ENCODE measurements at regions not wholly inside any gene's neighbourhood (a gene's known extent, or its start where the extent isn't known, plus 50 kb on each side); places are given as distances from the start of the nearest gene placed in this dataset.

- Histone ChIP-seq H2BK120ac (ENCODE audit: low read depth, low read length) (no peak overlapping the region), H2BK15ac (ENCODE audit: low read depth, poor library complexity, severe bottlenecking) (no peak overlapping the region), H3K9me3 (ENCODE audit: control insufficient read depth, low read length) (no peaks in the 10 kb centered on the region), H4K91ac (ENCODE audit: low read length) (no peak overlapping the region), H3K18ac (ENCODE audit: low read depth in 1 of 2, low read length in 2 of 2) (no peak overlapping the region), H3K36me3 (ENCODE audit: control insufficient read depth in 1 of 2, insufficient read depth in 2 of 2, low read depth in 1 of 2, low read length in 2 of 2) (no peaks in the 10 kb centered on the region), H3K4me1 (ENCODE audit: control insufficient read depth, insufficient read depth, low read depth, low read length) (peaks cover 2% of the 10 kb centered on the region), H2AFZ (ENCODE audit: low read depth, low read length) (no peak overlapping the region), H2BK12ac (ENCODE audit: low read length in 2 of 2) (no peak overlapping the region), H3K27ac (ENCODE audit: low read length, poor library complexity, severe bottlenecking) (no peak overlapping the region), H2BK5ac (ENCODE audit: low read depth, low read length, poor library complexity, severe bottlenecking) (no peak overlapping the region), H3K4me2 (ENCODE audit: low read length, poor library complexity, severe bottlenecking) (no peak overlapping the region), H3K27me3 (ENCODE audit: control insufficient read depth in 1 of 2, insufficient read depth in 1 of 2, low read length in 2 of 2) (peaks cover 9 to 26% of the 10 kb centered on the region in 2 experiments), H3K79me1 (replicated peaks; ENCODE audit: low read length, poor library complexity, severe bottlenecking) (no peaks in the 10 kb centered on the region), H3K9ac (ENCODE audit: low read length) (no peak overlapping the region), H2AK5ac (ENCODE audit: low read length, severe bottlenecking) (no peak overlapping the region), H4K8ac (ENCODE audit: low read length) (no peak overlapping the region), H3K14ac (ENCODE audit: low read length in 2 of 2) (no peak overlapping the region), H3K4ac (ENCODE audit: low read depth in 1 of 2, low read length in 2 of 2) (no peak overlapping the region), H3K4me3 (ENCODE audit: insufficient read depth in 1 of 2, low read depth in 1 of 2, low read length in 2 of 2) (no peak overlapping the region), H3K23ac (ENCODE audit: low read length in 2 of 2) (no peak overlapping the region)
- 79% methylated on average over 3 of the region's 3 CpGs for WGBS
- DNase-seq: no peak
Measured at GRCh38 chr2:198308368-198308767, 504.0 kb downstream of the PLCL1 start.

DNA sequence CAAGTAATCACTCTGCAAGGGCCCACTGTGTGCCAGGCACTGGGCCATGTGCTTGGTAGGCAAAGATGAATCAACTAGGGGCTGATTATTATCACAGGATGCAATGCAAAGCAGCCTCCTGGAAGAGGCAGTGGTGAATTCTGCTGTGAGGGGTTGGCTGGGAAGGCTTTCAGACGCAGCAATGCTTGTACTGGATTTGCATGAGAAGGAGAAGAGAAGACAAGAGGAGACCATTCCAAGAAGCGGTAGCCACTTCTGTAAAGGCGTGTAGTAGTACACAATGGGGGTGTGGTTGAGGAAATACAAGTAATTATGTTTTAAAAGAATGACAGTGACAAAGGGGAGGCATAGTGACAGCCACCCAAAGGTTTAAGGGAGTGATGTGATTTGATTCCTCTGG is 502.7 kb downstream of the PLCL1 start:
- peak overlapping the region in 1 of 2 experiments; percentile 16 for H2BK12ac ChIP-seq (ENCODE audit: low read length in 2 of 2)
- no peak overlapping the region for H3K14ac ChIP-seq (ENCODE audit: low read length in 2 of 2)
- no peak overlapping the region for H2BK15ac ChIP-seq (ENCODE audit: low read depth, poor library complexity, severe bottlenecking)
- no peak overlapping the region for H4K91ac ChIP-seq (ENCODE audit: low read length)
- peak overlapping the region in 1 of 2 experiments; percentile 52 for H3K23ac ChIP-seq (ENCODE audit: low read length in 2 of 2)
- no peak overlapping the region for H3K27ac ChIP-seq (ENCODE audit: low read length, poor library complexity, severe bottlenecking)
- no peak overlapping the region for H3K4ac ChIP-seq (ENCODE audit: low read depth in 1 of 2, low read length in 2 of 2)
- no peaks in the 10 kb centered on the region for H3K9me3 ChIP-seq (ENCODE audit: control insufficient read depth, low read length)
- H3K4me3 ChIP-seq (ENCODE audit: insufficient read depth in 1 of 2, low read depth in 1 of 2, low read length in 2 of 2): peak overlapping the region in 1 of 2 experiments; percentile 17
- peaks cover 5 to 18% of the 10 kb centered on the region in 2 experiments for H3K27me3 ChIP-seq (ENCODE audit: control insufficient read depth in 1 of 2, insufficient read depth in 1 of 2, low read length in 2 of 2)
- no peak overlapping the region for H4K8ac ChIP-seq (ENCODE audit: low read length)
- no peak for DNase-seq
- H3K18ac ChIP-seq (ENCODE audit: low read depth in 1 of 2, low read length in 2 of 2): no peak overlapping the region
- H3K36me3 ChIP-seq (ENCODE audit: control insufficient read depth in 1 of 2, insufficient read depth in 2 of 2, low read depth in 1 of 2, low read length in 2 of 2): no peaks in the 10 kb centered on the region
- peaks cover 2% of the 10 kb centered on the region for H3K4me1 ChIP-seq (ENCODE audit: control insufficient read depth, insufficient read depth, low read depth, low read length)
- no peak overlapping the region for H3K4me2 ChIP-seq (ENCODE audit: low read length, poor library complexity, severe bottlenecking)
- H2AFZ ChIP-seq (ENCODE audit: low read depth, low read length): no peak overlapping the region
- no peak overlapping the region for H2AK5ac ChIP-seq (ENCODE audit: low read length, severe bottlenecking)
- no peaks in the 10 kb centered on the region for H3K79me1 ChIP-seq (replicated peaks; ENCODE audit: low read length, poor library complexity, severe bottlenecking)
- 82% methylated on average over 3 of the region's 3 CpGs for WGBS
- no peak overlapping the region for H3K9ac ChIP-seq (ENCODE audit: low read length)
- no peak overlapping the region for H2BK120ac ChIP-seq (ENCODE audit: low read depth, low read length)
- no peak overlapping the region for H2BK5ac ChIP-seq (ENCODE audit: low read depth, low read length, poor library complexity, severe bottlenecking)

- Histone ChIP-seq H3K4ac (ENCODE audit: low read depth in 1 of 2, low read length in 2 of 2) (no peak overlapping the region), H4K8ac (ENCODE audit: low read length) (no peak overlapping the region), H3K4me1 (ENCODE audit: control insufficient read depth, insufficient read depth, low read depth, low read length) (peaks cover 2% of the 10 kb centered on the region), H3K23ac (ENCODE audit: low read length in 2 of 2) (no peak overlapping the region), H2BK12ac (ENCODE audit: low read length in 2 of 2) (no peak overlapping the region), H2BK120ac (ENCODE audit: low read depth, low read length) (no peak overlapping the region), H4K91ac (ENCODE audit: low read length) (no peak overlapping the region), H3K4me3 (ENCODE audit: insufficient read depth in 1 of 2, low read depth in 1 of 2, low read length in 2 of 2) (no peak overlapping the region), H3K4me2 (ENCODE audit: low read length, poor library complexity, severe bottlenecking) (no peak overlapping the region), H2AFZ (ENCODE audit: low read depth, low read length) (no peak overlapping the region), H3K36me3 (ENCODE audit: control insufficient read depth in 1 of 2, insufficient read depth in 2 of 2, low read depth in 1 of 2, low read length in 2 of 2) (no peaks in the 10 kb centered on the region), H3K27ac (ENCODE audit: low read length, poor library complexity, severe bottlenecking) (no peak overlapping the region), H2AK5ac (ENCODE audit: low read length, severe bottlenecking) (no peak overlapping the region), H3K14ac (ENCODE audit: low read length in 2 of 2) (no peak overlapping the region), H3K27me3 (ENCODE audit: control insufficient read depth in 1 of 2, insufficient read depth in 1 of 2, low read length in 2 of 2) (peaks cover 5 to 15% of the 10 kb centered on the region in 2 experiments), H3K9me3 (ENCODE audit: control insufficient read depth, low read length) (no peaks in the 10 kb centered on the region), H3K79me1 (replicated peaks; ENCODE audit: low read length, poor library complexity, severe bottlenecking) (no peaks in the 10 kb centered on the region), H3K9ac (ENCODE audit: low read length) (no peak overlapping the region), H2BK15ac (ENCODE audit: low read depth, poor library complexity, severe bottlenecking) (no peak overlapping the region), H2BK5ac (ENCODE audit: low read depth, low read length, poor library complexity, severe bottlenecking) (no peak overlapping the region), H3K18ac (ENCODE audit: low read depth in 1 of 2, low read length in 2 of 2) (no peak overlapping the region)
- no peak for DNase-seq
- WGBS: 61% methylated on average over 3 of the region's 4 CpGs
Measured at GRCh38 chr2:198304859-198305258, 500.5 kb downstream of the PLCL1 start.

GRCh38 chr2:198297350-198297749 is 493.0 kb downstream of the PLCL1 start:
- Histone ChIP-seq H3K9me3 (ENCODE audit: control insufficient read depth, low read length) (no peaks in the 10 kb centered on the region), H3K9ac (ENCODE audit: low read length) (no peak overlapping the region), H3K14ac (ENCODE audit: low read length in 2 of 2) (no peak overlapping the region), H3K27me3 (ENCODE audit: control insufficient read depth in 1 of 2, insufficient read depth in 1 of 2, low read length in 2 of 2) (no peaks in the 10 kb centered on the region), H3K4me2 (ENCODE audit: low read length, poor library complexity, severe bottlenecking) (no peak overlapping the region), H2AK5ac (ENCODE audit: low read length, severe bottlenecking) (no peak overlapping the region), H3K79me1 (replicated peaks; ENCODE audit: low read length, poor library complexity, severe bottlenecking) (no peaks in the 10 kb centered on the region), H3K4me3 (ENCODE audit: insufficient read depth in 1 of 2, low read depth in 1 of 2, low read length in 2 of 2) (no peak overlapping the region), H3K36me3 (ENCODE audit: control insufficient read depth in 1 of 2, insufficient read depth in 2 of 2, low read depth in 1 of 2, low read length in 2 of 2) (no peaks in the 10 kb centered on the region), H2AFZ (ENCODE audit: low read depth, low read length) (no peak overlapping the region), H3K4ac (ENCODE audit: low read depth in 1 of 2, low read length in 2 of 2) (no peak overlapping the region), H3K27ac (ENCODE audit: low read length, poor library complexity, severe bottlenecking) (no peak overlapping the region), H2BK5ac (ENCODE audit: low read depth, low read length, poor library complexity, severe bottlenecking) (no peak overlapping the region), H2BK12ac (ENCODE audit: low read length in 2 of 2) (no peak overlapping the region), H2BK120ac (ENCODE audit: low read depth, low read length) (no peak overlapping the region), H3K18ac (ENCODE audit: low read depth in 1 of 2, low read length in 2 of 2) (no peak overlapping the region), H3K23ac (ENCODE audit: low read length in 2 of 2) (no peak overlapping the region), H4K91ac (ENCODE audit: low read length) (no peak overlapping the region), H3K4me1 (ENCODE audit: control insufficient read depth, insufficient read depth, low read depth, low read length) (no peaks in the 10 kb centered on the region), H2BK15ac (ENCODE audit: low read depth, poor library complexity, severe bottlenecking) (no peak overlapping the region), H4K8ac (ENCODE audit: low read length) (no peak overlapping the region)
- DNase-seq: no peak
- WGBS: 45% methylated on average over 1 of the region's 2 CpGs
